GM10248 (cell line): ENCODE measurements at regions not wholly inside any gene's neighbourhood (a gene's known extent, or its start where the extent isn't known, plus 50 kb on each side); places are given as distances from the start of the nearest gene placed in this dataset.

Experiments
- CTCF ChIA-PET: fragments of 300-600 bp; sonication (Branson Sonifier 250); formaldehyde crosslinking; extraction: SDS; loops from one replicate; lab custom pipeline; 2021; ENCODE audit warnings: antibody characterized with exemption; lab: Yijun Ruan, JAX
- POLR2A ChIA-PET: fragments of 350-650 bp; sonication (Branson Sonifier 250); formaldehyde crosslinking; extraction: SDS; loops from one replicate; lab custom pipeline; 2020; ENCODE audit warnings: antibody characterized with exemption; lab: Yijun Ruan, JAX
- DNase-seq: peaks from one replicate; pipeline ENCODE4 v3.0.0; 2012; ENCODE audit errors: extremely low spot score
- CTCF ChIP-seq: IDR thresholded peaks from 2 replicates; pipeline ENCODE4 v1.5.1; 2012; ENCODE audit warnings: mild to moderate bottlenecking, low read depth; ENCODE audit errors: extremely low read depth, missing control alignments, control extremely low read depth

DNA sequence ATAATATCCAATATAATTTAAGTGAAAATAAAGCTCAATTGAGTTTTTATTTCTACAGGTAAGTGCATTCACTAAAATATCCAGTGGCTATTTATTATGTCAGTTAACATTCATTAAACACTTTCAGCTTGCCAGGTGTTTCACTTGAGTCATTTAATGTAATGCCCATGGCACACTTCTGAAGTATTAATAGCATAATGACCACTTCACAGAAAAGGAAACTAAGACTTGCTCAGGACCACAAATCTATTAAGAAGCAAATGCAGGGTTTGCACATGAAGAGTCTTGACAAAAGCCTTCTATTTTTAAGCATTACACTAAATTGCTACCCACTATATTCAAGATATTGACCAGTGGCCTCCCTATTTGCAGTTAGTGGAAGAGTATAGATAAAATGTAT, 612.7 kb downstream of the KCTD8 start:
- POLR2A ChIA-PET = no interaction called here
- no peak for TF ChIP-seq CTCF

DNA sequence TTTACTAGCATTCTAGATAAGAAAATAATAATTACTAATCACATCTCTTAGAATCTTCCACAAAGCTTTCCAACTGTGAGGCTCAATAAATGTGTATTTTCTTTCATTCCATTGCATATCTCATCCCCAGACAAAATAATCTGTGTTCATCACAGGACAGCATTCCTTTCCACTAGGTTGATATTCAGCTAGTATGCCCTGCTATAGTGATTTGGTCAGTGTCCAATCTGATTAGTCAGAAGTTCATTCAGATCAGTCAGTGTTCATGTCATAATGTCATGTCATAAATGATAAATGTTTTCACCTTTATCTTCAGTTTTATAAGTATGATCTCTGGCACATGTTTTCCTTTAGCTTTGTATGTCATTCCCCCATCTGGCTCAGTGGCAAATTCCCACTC, 611.4 kb downstream of the KCTD8 start:
- POLR2A ChIA-PET = no interaction called here
- CTCF ChIA-PET = interaction anchor here (1.0 kb wide), 1 partner anchor 8 kb away, joined by 4 read pairs; no protein-coding TSS in a partner anchor
- TF ChIP-seq CTCF = no peak
- DNase-seq = no peak

More for the DNA sequence above, 612.7 kb downstream of the KCTD8 start:
- CTCF ChIA-PET = no interaction called here
- no peak for DNase-seq

- no peak for TF ChIP-seq CTCF
- CTCF ChIA-PET = interaction anchor here (1.0 kb wide), 1 partner anchor 21 kb away, joined by 3 read pairs; no protein-coding TSS in a partner anchor
- DNase-seq = no peak
- POLR2A ChIA-PET = no interaction called here
Measured at GRCh38 chr4:43837604-43838003, 611.0 kb downstream of the KCTD8 start.

- ChIA-PET CTCF (no interaction called here), POLR2A (no interaction called here)
- no peak for DNase-seq
- no peak for TF ChIP-seq CTCF
Measured at GRCh38 chr4:43842594-43842993, 606.0 kb downstream of the KCTD8 start.

DNA sequence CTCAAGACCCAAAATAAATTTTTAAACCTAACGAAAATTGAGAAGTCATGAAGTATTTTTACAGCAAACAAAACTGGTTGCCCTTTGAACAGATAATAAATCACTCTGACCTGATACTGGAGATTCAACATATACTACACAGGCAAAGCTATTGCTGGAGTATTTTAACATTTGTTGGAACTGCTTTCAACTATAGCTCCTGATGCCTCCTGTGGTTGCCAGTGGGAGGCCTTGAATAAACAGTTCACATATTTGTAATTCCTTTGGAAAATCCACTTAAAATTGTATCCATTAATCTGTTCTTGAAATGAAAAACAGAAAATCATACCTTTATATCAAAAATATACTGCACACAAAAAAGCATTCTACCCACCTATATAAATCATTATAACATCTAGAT, 605.1 kb downstream of the KCTD8 start:
- DNase-seq = no peak
- CTCF ChIA-PET = no interaction called here
- no peak for TF ChIP-seq CTCF
- POLR2A ChIA-PET = no interaction called here

GRCh38 chr4:43846111-43846587, 602.5 kb downstream of the KCTD8 start:
- CTCF ChIA-PET = no interaction called here
- DNase-seq = no peak
- TF ChIP-seq CTCF = no peak
- POLR2A ChIA-PET = no interaction called here
